Posterior vena cava (tissue), 2 donors: ENCODE measurements at regions not wholly inside any gene's neighbourhood (a gene's known extent, or its start where the extent isn't known, plus 50 kb on each side); places are given as distances from the start of the nearest gene placed in this dataset.

Source experiments
- DNase-seq: peaks from one replicate; pipeline ENCODE4 v3.0.0-alpha.2; 2020; ENCODE audit warnings: low spot score
- intact Hi-C, 2 donors: fragments of 100-400 bp; cut with DNase I; formaldehyde crosslinking; loops; one replicate each; pipeline versions ENCODE4 v1.14.1 to v1.14.2; 2022 to 2023
- donor health status: DM: yes; HTN: yes; CAD: no.
- donor health status: DM: yes; HTN: yes; CAD: no.

GRCh38 chr4:13316354-13316753 is 167.8 kb downstream of the RAB28 start:
- intact Hi-C loops: no loop called here
- no peak for DNase-seq

- intact Hi-C loops: no loop called here
- no peak for DNase-seq
Observed at GRCh38 chr4:13313856-13314255, 170.3 kb downstream of the RAB28 start.

DNA sequence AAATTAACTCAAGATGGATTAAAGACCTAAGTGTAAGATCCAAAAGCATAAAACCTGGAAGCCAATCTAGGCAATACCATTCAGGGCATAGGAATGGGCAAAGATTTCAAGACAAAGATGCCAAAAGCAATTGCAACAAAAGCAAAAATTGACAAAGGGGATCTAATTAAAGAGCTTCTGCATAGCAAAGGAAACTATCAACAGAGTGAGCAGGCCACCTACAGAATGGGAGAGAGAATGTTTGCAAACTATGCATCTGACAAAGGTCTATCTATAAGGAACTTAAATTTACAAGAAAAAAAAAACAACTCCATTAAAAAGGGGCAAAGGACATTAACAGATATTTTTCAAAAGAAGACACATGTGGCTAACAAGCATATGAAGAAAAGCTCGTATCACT is 171.9 kb downstream of the RAB28 start:
- intact Hi-C loops: no loop called here
- DNase-seq: no peak

DNA sequence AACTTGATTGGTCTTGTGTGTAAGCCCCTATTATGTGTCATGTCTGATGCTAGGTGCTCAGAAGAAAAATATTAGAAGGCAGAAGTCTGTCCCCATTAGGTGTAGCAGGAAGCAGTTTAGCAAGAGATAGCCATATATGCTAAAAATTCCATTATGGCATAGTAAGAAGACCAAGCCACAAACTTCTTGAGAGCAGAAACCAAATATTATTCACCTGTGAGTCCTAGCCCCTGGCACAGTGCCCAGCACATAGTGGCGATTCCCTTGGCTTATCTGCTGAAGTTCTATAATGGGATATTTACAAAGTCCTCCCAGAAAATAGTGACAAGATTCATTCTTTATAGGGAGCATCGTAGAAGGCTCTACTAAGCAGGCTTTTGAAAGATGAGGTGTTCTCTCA is 174.4 kb downstream of the RAB28 start:
- DNase-seq: no peak

GRCh38 chr4:13306356-13306755 is 177.8 kb downstream of the RAB28 start:
- no peak for DNase-seq
- intact Hi-C loops: no loop called here

More for the DNA sequence above, 174.4 kb downstream of the RAB28 start:
- intact Hi-C loops: no loop called here

- intact Hi-C loops: no loop called here
- no peak for DNase-seq
Observed at GRCh38 chr4:13302876-13303275, 181.3 kb downstream of the RAB28 start.

DNA sequence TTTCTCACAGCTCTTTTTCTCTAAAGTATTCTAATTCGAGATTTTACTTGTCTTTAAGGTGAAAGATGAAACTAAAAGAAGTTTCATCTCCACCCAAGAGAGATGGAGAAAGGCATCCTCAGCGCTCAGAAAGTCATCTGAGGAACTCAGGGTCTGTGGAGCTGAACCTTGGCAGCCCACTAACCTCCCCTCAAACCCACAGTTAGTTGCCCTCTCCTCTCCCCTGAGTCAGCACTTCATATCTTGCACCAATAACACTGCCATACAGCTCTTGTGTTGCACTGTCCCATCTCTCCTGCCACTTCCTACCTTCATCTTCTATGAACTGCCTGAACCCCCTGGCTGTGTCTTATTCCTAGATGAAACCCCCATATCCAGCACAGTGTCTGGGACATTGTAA is 184.8 kb downstream of the RAB28 start:
- no peak for DNase-seq
- intact Hi-C loops: no loop called here

DNA sequence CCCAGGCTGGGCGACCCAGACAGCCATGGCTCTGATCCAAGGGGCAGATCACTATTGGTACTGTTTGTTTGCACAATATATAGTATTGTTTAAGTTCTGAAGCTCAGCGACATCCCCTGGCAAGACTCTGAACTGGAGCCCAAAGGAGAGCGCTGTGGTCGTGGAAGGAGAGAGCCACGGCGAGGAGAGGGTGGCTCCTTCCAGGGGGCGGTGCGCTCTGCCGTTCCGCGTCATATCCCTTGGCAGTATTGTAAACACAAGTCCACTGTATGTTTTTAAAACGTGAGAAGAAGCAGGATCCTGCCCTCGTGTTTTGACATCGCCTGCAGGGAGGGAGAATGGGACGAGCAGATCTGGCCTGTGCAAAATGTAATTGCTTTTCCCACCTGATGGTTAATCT is 185.5 kb downstream of the RAB28 start:
- intact Hi-C loops: no loop called here
- no peak for DNase-seq

- intact Hi-C loops: no loop called here
- no peak for DNase-seq
Observed at GRCh38 chr4:13296986-13297385, 187.2 kb downstream of the RAB28 start.

DNA sequence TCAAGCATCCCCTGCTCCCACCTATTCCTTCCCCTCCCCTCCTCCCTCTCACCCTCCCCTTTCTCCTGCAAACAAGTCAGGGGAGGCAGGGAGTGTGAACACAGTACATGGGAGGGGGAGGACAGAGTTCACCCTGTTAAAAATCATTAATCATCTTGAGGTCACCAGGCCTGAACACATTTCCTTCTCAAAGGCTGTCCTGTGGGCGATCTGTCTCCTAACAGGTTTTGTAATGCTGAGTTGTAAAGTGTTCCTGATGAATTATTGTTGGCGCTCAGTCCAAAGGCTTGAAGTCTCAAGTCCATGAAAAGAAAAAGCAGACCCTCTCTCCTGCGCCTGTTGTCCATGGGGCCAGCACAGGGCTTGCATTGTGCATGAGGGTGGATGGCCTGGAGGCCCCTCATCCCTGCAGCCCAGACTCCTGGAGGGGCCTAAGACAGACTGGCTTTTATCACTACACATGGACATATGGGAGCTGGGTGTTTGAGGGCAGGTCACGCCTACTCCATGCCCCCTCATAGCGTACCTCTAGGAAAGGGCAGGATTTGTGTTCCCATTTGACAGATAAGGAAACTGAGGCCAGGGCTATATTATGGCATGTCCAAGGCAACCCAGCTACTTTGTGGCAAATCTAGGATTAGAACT is 189.1 kb downstream of the RAB28 start:
- intact Hi-C loops: no loop called here
- no peak for DNase-seq

GRCh38 chr4:13292372-13292771 is 191.8 kb downstream of the RAB28 start:
- intact Hi-C loops: no loop called here
- DNase-seq: no peak

- DNase-seq: no peak
- intact Hi-C loops: no loop called here
Observed at GRCh38 chr4:13289391-13289790, 194.7 kb downstream of the RAB28 start.

GRCh38 chr4:13285336-13285735 is 198.8 kb downstream of the RAB28 start:
- no peak for DNase-seq
- intact Hi-C loops: no loop called here

DNA sequence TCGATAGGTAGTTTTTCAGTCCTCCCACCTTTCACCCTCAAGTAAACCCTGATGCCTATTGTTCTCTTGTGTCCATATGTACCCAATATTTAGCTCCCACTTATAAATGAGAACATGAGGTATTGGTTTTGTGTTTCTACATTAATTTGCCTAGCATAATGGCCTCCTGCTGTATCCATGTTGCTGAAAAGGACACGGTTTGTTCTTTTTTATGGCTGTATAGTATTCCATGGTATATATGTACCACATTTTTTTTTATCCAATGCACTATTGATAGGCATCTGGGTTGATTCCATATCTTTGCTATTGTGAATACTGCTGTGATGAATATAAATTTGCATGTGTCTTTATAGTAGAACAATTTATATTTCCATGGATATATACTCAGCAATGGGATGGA is 199.2 kb downstream of the RAB28 start:
- intact Hi-C loops: no loop called here
- DNase-seq: no peak

DNA sequence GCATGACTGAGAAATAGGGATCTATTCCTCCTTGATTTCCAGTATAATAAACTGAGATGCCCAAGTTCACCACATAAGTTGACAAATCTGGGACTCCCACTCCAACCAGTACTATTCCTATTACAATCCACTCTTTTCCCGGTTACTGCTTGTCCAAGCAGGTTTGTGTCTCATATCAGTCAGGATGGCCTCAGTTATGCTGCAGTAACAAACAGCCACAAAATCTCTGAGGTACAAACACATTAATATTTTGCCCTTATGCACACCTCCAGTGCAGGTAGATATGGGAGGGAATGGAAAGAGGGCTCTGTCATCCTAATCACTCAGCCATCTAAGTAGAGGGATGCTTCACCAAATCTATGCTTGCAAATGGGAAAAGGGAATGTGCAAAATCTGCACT is 207.8 kb downstream of the RAB28 start:
- intact Hi-C loops: no loop called here
- DNase-seq: no peak

GRCh38 chr4:13268703-13269102 is 215.4 kb downstream of the RAB28 start:
- DNase-seq: no peak
- intact Hi-C loops: no loop called here

DNA sequence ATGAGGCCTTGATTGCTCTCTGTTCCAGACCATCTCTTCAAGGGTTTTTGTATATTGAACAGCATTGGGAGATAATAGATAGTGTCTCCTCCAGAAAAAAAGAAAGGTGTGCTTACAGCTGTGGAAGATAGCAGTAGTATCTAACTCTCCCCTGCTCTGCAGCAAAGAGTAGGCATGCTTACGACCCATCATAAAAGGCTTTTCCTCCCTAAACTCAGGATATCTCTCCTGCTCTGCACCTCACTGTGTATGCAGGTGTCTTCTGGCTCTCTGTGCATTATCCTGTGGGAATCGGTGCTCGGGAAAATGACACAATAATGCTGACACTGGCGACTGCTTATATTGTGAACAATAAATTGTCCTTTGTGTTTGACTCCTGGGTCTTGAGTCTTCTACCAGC is 216.0 kb downstream of the RAB28 start:
- no peak for DNase-seq
- intact Hi-C loops: no loop called here

DNA sequence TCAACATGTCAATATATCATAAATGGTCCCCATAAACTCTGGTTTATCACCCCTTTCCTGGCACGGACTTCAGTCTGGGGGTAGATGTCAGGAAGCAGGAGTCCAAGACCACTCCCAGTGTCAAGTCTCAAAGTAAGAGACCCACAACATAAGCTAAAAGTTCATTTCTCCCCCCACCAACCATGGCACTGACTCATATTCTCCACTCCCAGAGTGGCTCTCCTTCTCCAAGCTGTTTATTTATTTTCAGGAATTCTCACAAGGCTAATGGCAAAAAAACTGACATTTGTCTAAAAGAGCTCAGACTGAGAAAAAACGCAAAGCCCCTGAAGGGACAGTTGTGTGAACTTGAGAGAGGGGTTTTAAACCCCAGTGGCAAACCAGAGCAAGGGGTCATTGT is 217.0 kb downstream of the RAB28 start:
- no peak for DNase-seq
- intact Hi-C loops: no loop called here

DNA sequence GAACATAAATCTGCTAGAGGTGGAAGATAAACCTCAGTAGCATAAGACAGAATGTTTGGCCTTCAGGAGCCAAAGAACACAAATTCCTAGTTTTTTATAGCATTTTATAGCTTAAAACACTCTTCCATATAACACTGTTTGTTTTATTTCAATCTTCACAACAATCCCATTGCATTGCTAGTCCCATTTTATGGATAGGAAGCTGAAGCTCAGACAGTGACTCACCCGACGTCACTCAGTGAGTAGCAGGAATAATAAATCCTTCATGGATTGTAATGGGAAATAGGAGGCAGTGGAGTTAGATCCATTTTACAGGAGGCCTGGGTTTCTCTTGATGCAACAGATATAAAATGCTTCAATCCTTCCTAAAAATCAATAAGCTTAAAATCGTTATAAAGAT is 217.5 kb downstream of the RAB28 start:
- DNase-seq: no peak
- intact Hi-C loops: no loop called here

DNA sequence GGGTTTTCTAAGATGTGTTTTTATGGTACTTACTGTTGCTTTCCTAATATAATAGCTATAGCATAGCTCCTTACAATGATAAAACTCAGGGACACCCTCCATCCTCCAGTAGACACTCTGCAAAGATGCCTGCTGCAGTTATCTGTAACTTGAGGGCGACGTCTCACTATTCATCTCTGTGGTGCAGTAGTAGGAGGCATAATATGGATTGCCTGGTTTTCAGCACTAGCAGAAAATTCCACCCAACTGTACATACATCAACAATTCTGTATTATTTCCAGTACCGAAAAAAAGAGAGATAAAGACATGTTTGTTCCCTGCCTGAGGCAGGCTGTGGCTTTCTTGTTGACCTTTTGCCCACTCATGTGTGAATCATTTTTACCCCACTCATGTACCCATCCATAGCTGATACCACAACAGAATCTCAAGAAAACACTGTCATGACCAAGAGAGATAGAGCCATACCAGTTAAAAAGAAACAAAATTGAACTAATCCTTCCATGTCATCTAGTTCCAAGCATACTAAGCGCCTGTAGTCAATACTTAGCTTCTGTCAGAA is 220.1 kb downstream of the RAB28 start:
- intact Hi-C loops: no loop called here
- DNase-seq: no peak

DNA sequence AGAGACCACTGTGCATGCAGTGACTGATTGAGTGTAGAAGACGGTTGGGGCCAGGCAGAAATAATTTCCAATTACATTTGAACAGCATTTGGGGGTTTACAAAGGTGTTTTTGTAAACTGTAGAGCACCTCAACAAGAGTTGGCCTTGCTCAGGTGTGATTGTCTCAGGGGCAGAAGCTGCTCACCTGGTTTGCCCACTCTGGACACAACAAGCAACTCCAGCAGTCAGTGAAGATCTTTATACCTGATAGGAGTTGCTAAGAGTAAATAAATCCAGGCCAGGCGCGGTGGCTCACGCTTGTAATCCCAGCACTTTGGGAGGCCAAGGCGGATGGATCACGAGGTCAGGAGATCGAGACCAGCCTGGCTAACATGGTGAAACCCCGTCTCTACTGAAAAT is 221.3 kb downstream of the RAB28 start:
- intact Hi-C loops: no loop called here
- no peak for DNase-seq
